ENCODE measurements at regions not wholly inside any gene's neighbourhood (a gene's known extent, or its start where the extent isn't known, plus 50 kb on each side); places are given as distances from the start of the nearest gene placed in this dataset.

DNA sequence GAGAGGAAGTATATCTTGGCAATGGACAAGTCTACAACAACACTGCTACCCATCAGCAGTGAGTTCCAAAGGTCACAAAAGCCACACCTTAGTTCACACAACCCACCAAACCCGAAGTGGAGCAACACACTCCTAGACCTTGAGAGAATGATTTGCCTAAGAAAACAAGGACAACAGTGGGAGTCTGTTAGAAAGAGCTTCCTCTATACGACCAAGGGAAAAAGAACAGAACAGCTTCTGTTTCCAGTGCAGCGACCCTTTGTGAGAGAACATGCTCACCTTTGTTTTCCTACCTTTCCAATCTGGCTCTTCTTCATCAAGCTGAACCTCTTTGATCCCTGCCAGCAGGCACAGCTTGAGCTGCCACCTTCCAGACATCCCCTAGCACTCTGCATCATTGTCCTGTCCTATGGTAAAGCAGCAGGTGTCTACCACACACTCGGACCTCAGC, 56.7 kb upstream of the PALMD start:
- TF ChIP-seq, protein P1, sequence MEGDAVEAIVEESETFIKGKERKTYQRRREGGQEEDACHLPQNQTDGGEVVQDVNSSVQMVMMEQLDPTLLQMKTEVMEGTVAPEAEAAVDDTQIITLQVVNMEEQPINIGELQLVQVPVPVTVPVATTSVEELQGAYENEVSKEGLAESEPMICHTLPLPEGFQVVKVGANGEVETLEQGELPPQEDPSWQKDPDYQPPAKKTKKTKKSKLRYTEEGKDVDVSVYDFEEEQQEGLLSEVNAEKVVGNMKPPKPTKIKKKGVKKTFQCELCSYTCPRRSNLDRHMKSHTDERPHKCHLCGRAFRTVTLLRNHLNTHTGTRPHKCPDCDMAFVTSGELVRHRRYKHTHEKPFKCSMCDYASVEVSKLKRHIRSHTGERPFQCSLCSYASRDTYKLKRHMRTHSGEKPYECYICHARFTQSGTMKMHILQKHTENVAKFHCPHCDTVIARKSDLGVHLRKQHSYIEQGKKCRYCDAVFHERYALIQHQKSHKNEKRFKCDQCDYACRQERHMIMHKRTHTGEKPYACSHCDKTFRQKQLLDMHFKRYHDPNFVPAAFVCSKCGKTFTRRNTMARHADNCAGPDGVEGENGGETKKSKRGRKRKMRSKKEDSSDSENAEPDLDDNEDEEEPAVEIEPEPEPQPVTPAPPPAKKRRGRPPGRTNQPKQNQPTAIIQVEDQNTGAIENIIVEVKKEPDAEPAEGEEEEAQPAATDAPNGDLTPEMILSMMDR (IDR thresholded peaks at IDR 0.05) = no peak
- TF ChIP-seq KAT7 (CRISPR knock-in tag; IDR thresholded peaks at IDR 0.05; ENCODE audit: borderline replicate concordance) = no peak
- TF ChIP-seq, protein P2, sequence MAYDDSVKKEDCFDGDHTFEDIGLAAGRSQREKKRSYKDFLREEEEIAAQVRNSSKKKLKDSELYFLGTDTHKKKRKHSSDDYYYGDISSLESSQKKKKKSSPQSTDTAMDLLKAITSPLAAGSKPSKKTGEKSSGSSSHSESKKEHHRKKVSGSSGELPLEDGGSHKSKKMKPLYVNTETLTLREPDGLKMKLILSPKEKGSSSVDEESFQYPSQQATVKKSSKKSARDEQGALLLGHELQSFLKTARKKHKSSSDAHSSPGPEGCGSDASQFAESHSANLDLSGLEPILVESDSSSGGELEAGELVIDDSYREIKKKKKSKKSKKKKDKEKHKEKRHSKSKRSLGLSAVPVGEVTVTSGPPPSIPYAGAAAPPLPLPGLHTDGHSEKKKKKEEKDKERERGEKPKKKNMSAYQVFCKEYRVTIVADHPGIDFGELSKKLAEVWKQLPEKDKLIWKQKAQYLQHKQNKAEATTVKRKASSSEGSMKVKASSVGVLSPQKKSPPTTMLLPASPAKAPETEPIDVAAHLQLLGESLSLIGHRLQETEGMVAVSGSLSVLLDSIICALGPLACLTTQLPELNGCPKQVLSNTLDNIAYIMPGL (CRISPR knock-in tag; IDR thresholded peaks at IDR 0.05) = no peak

Data from WTC11 (cell line).